Liver (tissue), 7 donors: ENCODE measurements at regions not wholly inside any gene's neighbourhood (a gene's known extent, or its start where the extent isn't known, plus 50 kb on each side); places are given as distances from the start of the nearest gene placed in this dataset.
A peak's percentile ranks its signal among the peaks of the same experiment; 100 is the strongest.

Experiments used
- DNase-seq: peaks from one replicate; pipeline ENCODE4 v3.0.0-alpha.2; 2017; ENCODE audit warnings: low spot score
- H3K27ac ChIP-seq, 2 donors: one replicate each; pipeline ENCODE4 v1.7.0; 2013; ENCODE audit warnings: inconsistent platforms in 2 of 2, low read length in 2 of 2, control low read depth in 1 of 2, low read depth in 1 of 2, mild to moderate bottlenecking in 1 of 2
- H3K27me3 ChIP-seq, 4 donors: one replicate each; pipeline versions ENCODE4 v1.6.1 to v1.7.0; 2013; ENCODE audit warnings: low read length in 3 of 4, inconsistent platforms in 1 of 4, mild to moderate bottlenecking in 1 of 4, moderate library complexity in 1 of 4; ENCODE audit not compliant: control insufficient read depth in 4 of 4, insufficient read depth in 4 of 4
- H3K36me3 ChIP-seq, 4 donors: one replicate each; pipeline versions ENCODE4 v1.6.1 to v1.7.0; 2013; ENCODE audit warnings: low read length in 3 of 4, mild to moderate bottlenecking in 3 of 4, low read depth in 1 of 4, moderate library complexity in 1 of 4; ENCODE audit not compliant: control insufficient read depth in 4 of 4, insufficient read depth in 3 of 4
- H3K4me1 ChIP-seq, 4 donors: one replicate each; pipeline versions ENCODE4 v1.6.1 to v1.7.0; 2013; ENCODE audit warnings: low read length in 3 of 4, mild to moderate bottlenecking in 3 of 4, moderate library complexity in 1 of 4; ENCODE audit not compliant: control insufficient read depth in 4 of 4, insufficient read depth in 4 of 4
- H3K4me3 ChIP-seq, 3 donors: one replicate each; pipeline versions ENCODE4 v1.6.1 to v1.7.0; 2013; ENCODE audit warnings: low read length in 3 of 3, control low read depth in 1 of 3, low read depth in 1 of 3, mild to moderate bottlenecking in 1 of 3
- H3K9ac ChIP-seq, 2 donors: one replicate each; pipeline ENCODE4 v1.7.0; 2013; ENCODE audit warnings: low read length in 2 of 2, mild to moderate bottlenecking in 2 of 2, moderate library complexity in 2 of 2, control low read depth in 1 of 2, low read depth in 1 of 2
- H3K9me3 ChIP-seq, 4 donors: one replicate each; pipeline versions ENCODE4 v1.6.1 to v1.7.0; 2013; ENCODE audit warnings: low read length in 3 of 4; ENCODE audit not compliant: control insufficient read depth in 4 of 4
- EGR1 ChIP-seq, 2 donors: IDR thresholded peaks; 2 replicates each; pipeline ENCODE4 v1.6.1; 2016 to 2018; ENCODE audit warnings: antibody characterized with exemption in 2 of 2, low read depth in 2 of 2
- FOXA2 ChIP-seq: IDR thresholded peaks from 2 replicates; pipeline ENCODE4 v1.6.1; 2016; ENCODE audit warnings: antibody characterized with exemption
- HNF4A ChIP-seq, 2 donors: conservative IDR thresholded peaks; 2 replicates each; pipeline ENCODE4 v1.6.1; 2016; ENCODE audit warnings: antibody characterized with exemption in 2 of 2, mild to moderate bottlenecking in 2 of 2
- JUND ChIP-seq, 2 donors: IDR thresholded peaks; 2 replicates each; pipeline ENCODE4 v1.6.1; 2016; ENCODE audit warnings: antibody characterized with exemption in 2 of 2
- NR2F2 ChIP-seq: IDR thresholded peaks from 2 replicates; pipeline ENCODE4 v1.6.1; 2016; ENCODE audit warnings: antibody characterized with exemption
- RXRA ChIP-seq, 2 donors: IDR thresholded peaks; 2 replicates each; pipeline ENCODE4 v1.6.1; 2017 to 2018; ENCODE audit warnings: antibody characterized with exemption in 2 of 2, mild to moderate bottlenecking in 1 of 2
- SP1 ChIP-seq: IDR thresholded peaks from 2 replicates; pipeline ENCODE4 v1.6.1; 2018; ENCODE audit warnings: antibody characterized with exemption, mild to moderate bottlenecking
- YY1 ChIP-seq: IDR thresholded peaks from 2 replicates; pipeline ENCODE4 v1.6.1; 2016; ENCODE audit warnings: antibody characterized with exemption, mild to moderate bottlenecking
- WGBS: extraction: QIAGEN DNeasy Blood & Tissue Kit; methylation state at CpG from one replicate; pipeline ENCODE4 v1.1.7; 2013; 5-methylcytosine and 5-hydroxymethylcytosine counted together
- TF ChIP-seq, protein P1 (sequence below): IDR thresholded peaks from 2 replicates; pipeline ENCODE4 v1.6.1; 2016; ENCODE audit warnings: antibody characterized with exemption, mild to moderate bottlenecking
- TF ChIP-seq, protein P2 (sequence below): IDR thresholded peaks from 2 replicates; pipeline ENCODE4 v1.6.1; 2016; ENCODE audit warnings: antibody characterized with exemption
- TF ChIP-seq, protein P3 (sequence below): IDR thresholded peaks from 2 replicates; pipeline ENCODE4 v1.6.1; 2016; ENCODE audit warnings: antibody characterized with exemption
- donor health status: healthy.
- donor health status: healthy.
- donor health status: healthy.
- donor health status: healthy.

- TF ChIP-seq, protein P1, sequence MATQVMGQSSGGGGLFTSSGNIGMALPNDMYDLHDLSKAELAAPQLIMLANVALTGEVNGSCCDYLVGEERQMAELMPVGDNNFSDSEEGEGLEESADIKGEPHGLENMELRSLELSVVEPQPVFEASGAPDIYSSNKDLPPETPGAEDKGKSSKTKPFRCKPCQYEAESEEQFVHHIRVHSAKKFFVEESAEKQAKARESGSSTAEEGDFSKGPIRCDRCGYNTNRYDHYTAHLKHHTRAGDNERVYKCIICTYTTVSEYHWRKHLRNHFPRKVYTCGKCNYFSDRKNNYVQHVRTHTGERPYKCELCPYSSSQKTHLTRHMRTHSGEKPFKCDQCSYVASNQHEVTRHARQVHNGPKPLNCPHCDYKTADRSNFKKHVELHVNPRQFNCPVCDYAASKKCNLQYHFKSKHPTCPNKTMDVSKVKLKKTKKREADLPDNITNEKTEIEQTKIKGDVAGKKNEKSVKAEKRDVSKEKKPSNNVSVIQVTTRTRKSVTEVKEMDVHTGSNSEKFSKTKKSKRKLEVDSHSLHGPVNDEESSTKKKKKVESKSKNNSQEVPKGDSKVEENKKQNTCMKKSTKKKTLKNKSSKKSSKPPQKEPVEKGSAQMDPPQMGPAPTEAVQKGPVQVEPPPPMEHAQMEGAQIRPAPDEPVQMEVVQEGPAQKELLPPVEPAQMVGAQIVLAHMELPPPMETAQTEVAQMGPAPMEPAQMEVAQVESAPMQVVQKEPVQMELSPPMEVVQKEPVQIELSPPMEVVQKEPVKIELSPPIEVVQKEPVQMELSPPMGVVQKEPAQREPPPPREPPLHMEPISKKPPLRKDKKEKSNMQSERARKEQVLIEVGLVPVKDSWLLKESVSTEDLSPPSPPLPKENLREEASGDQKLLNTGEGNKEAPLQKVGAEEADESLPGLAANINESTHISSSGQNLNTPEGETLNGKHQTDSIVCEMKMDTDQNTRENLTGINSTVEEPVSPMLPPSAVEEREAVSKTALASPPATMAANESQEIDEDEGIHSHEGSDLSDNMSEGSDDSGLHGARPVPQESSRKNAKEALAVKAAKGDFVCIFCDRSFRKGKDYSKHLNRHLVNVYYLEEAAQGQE = no peak
- TF ChIP-seq FOXA2 = no peak
These were observed 149.6 kb upstream of the IRX2 start (continued) for GRCh38 chr5:2901096-2901495.

GRCh38 chr5:2900360-2900759 lies 148.9 kb upstream of the IRX2 start:
- H3K27ac ChIP-seq = no peak overlapping the region
- H3K4me3 ChIP-seq = no peak overlapping the region
- TF ChIP-seq JUND (IDR thresholded peaks at IDR 0.05) (no peak), NR2F2 (no peak), HNF4A (conservative IDR thresholded peaks at IDR 0.05) (no peak), RXRA (IDR thresholded peaks at IDR 0.05) (no peak), EGR1 (IDR thresholded peaks at IDR 0.05; ENCODE audit: low read depth in 2 of 2) (no peak), SP1 (no peak), YY1 (no peak)
- TF ChIP-seq, protein P1 = no peak
- TF ChIP-seq, protein P2, sequence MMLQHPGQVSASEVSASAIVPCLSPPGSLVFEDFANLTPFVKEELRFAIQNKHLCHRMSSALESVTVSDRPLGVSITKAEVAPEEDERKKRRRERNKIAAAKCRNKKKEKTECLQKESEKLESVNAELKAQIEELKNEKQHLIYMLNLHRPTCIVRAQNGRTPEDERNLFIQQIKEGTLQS = no peak
- TF ChIP-seq, protein P3, sequence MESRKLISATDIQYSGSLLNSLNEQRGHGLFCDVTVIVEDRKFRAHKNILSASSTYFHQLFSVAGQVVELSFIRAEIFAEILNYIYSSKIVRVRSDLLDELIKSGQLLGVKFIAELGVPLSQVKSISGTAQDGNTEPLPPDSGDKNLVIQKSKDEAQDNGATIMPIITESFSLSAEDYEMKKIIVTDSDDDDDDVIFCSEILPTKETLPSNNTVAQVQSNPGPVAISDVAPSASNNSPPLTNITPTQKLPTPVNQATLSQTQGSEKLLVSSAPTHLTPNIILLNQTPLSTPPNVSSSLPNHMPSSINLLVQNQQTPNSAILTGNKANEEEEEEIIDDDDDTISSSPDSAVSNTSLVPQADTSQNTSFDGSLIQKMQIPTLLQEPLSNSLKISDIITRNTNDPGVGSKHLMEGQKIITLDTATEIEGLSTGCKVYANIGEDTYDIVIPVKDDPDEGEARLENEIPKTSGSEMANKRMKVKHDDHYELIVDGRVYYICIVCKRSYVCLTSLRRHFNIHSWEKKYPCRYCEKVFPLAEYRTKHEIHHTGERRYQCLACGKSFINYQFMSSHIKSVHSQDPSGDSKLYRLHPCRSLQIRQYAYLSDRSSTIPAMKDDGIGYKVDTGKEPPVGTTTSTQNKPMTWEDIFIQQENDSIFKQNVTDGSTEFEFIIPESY = no peak
- H3K9me3 ChIP-seq = peaks cover 0 to 9% (median 1%) of the 10 kb centered on the region in 4 donors
- no peaks in the 10 kb centered on the region for H3K27me3 ChIP-seq
- DNase-seq = no peak
- no peak overlapping the region for H3K9ac ChIP-seq
- no peaks in the 10 kb centered on the region for H3K36me3 ChIP-seq
- H3K4me1 ChIP-seq = no peaks in the 10 kb centered on the region

DNA sequence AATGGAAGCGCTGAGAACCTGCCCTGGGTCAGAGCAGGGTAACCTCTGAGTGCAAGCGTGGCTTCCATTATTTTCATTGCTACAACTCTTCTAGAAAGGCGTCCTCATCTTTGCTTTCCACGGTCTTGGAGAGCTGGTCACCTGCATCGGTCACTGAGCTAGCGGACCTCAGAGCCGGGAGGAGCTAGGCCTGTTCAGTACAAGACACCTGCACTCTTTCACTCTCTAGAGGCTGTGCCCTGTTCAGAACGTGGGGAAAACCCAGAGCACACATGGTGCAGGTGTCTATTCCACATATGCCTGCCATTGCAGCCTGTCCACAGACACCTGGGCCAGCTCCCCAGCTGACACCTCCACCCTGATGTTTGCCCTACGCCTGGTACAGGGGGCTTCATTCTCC lies 147.8 kb upstream of the IRX2 start:
- WGBS = 80% methylated on average over 9 of the region's 9 CpGs

More for the DNA sequence above, 147.8 kb upstream of the IRX2 start:
- Histone ChIP-seq H3K4me3 (no peak overlapping the region), H3K9me3 (peaks cover 0 to 9% (median 1%) of the 10 kb centered on the region in 4 donors), H3K36me3 (no peaks in the 10 kb centered on the region), H3K4me1 (no peaks in the 10 kb centered on the region), H3K27me3 (no peaks in the 10 kb centered on the region), H3K27ac (no peak overlapping the region), H3K9ac (no peak overlapping the region)
- no peak for TF ChIP-seq YY1
- peak; percentile 17 for DNase-seq
